Erythroblast (primary cell): ENCODE measurements at regions not wholly inside any gene's neighbourhood (a gene's known extent, or its start where the extent isn't known, plus 50 kb on each side); places are given as distances from the start of the nearest gene placed in this dataset.

Source experiments
- GATA1 ChIP-seq: IDR thresholded peaks from 2 replicates; pipeline ENCODE4 v1.6.1; 2011; ENCODE audit warnings: low read depth, mild to moderate bottlenecking, control low read depth, low read length, moderate library complexity
- POLR2A ChIP-seq: IDR thresholded peaks from 2 replicates; pipeline ENCODE4 v1.6.1; 2011; ENCODE audit warnings: mild to moderate bottlenecking, low read length

DNA sequence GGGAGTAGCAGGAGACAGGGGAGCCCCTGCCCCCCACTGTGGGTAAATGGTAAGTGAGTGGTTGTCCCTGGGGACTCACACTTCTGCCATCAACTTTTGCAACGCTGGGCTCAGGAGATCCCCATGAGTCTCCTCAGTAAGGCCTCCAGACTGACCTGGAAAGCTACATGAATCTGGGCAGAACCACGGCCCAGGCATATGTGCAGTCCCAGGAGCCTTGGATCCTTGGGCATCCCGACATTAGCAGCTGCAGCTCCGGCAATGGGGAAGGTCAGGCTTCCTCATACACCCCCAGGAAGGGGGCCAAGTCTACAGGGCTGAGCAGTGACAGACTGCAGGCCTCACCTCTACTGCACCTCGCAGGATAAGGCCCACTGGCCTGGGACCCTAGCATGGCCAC lies 868.7 kb upstream of the ADGRL4 start:
- TF ChIP-seq POLR2A, result no peak
- no peak for TF ChIP-seq GATA1
